H54 (cell line): ENCODE measurements at regions not wholly inside any gene's neighbourhood (a gene's known extent, or its start where the extent isn't known, plus 50 kb on each side); places are given as distances from the start of the nearest gene placed in this dataset.

Experiments used
- DNase-seq: peaks from one replicate; pipeline ENCODE4 v3.0.0; 2011; ENCODE audit warnings: low spot score, mixed read lengths; ENCODE audit not compliant: insufficient read length
- FAIRE-seq: peaks from 3 replicates; lab custom pipeline; 2011; peaks lifted over from hg19 to GRCh38; lab: Jason Lieb, UNC
- POLR2A ChIP-seq: IDR thresholded peaks from 2 replicates; pipeline ENCODE4 v1.6.1; 2011; ENCODE audit warnings: low read depth, mild to moderate bottlenecking, low read length

GRCh38 chr19:29890392-29890791, 51.6 kb upstream of the URI1 start:
- no peak for FAIRE-seq

More at GRCh38 chr19:29890392-29890791, 51.6 kb upstream of the URI1 start:
- DNase-seq = no peak
- no peak for TF ChIP-seq POLR2A
